Neural progenitor cell (in vitro differentiated cells): ENCODE measurements at regions not wholly inside any gene's neighbourhood (a gene's known extent, or its start where the extent isn't known, plus 50 kb on each side); places are given as distances from the start of the nearest gene placed in this dataset.

ENCODE experiments used
- CTCF ChIP-seq: fragments of 200-600 bp; sonication (generic); IDR thresholded peaks from 2 replicates; pipeline ENCODE4 v1.5.1; 2017; ENCODE audit warnings: antibody characterized with exemption, mild to moderate bottlenecking
- EZH2 ChIP-seq: fragments of 200-600 bp; sonication (generic); IDR thresholded peaks from 2 replicates; pipeline ENCODE4 v1.6.1; 2017; ENCODE audit warnings: antibody characterized with exemption, mild to moderate bottlenecking, moderate library complexity

DNA sequence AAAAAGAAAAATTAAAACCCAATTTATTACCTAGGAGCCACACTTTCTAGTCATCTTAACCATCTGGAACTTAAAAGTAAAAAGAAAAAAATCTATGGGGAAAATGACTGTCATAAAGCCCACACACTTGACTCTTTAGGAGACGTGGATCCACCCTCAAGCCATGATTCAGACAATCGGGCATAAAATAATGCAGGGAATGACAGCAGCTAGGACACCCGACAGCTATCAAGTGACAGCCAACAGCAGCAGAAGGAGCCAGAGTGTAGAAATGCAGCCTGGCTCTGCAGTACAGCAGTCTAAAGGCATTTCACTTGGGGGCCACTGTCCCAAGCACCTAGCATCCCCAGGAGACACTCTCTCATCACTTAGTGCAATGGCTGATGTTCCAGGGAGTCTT, 226.9 kb downstream of the CAAP1 start:
- no peak for TF ChIP-seq EZH2
- no peak for TF ChIP-seq CTCF
